ENCODE measurements at regions not wholly inside any gene's neighbourhood (a gene's known extent, or its start where the extent isn't known, plus 50 kb on each side); places are given as distances from the start of the nearest gene placed in this dataset.

DNA sequence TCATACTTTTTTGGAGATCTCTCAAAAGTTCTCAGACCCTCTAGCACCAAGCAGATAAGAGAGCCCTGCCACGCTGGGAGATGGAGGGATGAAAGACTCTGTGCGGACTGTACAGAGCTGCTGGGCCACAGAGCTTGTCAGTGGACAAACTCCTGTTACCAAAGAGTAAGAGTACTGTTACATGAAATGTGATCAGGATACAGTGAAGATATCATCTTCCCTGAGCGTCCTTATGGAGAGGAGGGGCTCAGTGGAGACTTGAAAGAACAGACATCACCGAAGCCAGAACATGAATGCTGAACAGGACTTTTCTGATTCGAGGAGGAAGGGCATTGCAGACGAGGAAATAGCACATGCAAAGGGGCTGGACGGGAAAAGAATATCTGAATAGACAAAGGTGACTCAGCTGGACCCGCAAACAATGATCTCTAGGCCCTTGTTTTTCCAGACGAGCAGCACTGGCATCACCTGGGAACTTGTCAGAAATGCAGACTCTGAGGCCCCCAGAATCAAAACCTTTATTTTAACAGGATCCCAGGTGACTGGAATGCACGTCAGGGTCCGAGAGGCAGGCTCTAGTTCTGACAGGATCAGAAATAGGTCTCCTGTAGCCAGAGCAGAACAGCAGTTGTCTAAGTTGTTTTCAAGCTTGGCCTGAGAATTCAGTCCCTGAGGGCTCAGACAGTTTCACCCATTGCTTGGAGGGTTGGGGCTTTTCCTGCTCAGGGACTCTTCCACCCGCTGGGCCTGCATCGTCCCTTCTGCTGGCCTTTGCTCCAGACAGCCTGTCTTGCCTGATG, 277.9 kb downstream of the RPLP1 start:
- TF ChIP-seq, protein P1, sequence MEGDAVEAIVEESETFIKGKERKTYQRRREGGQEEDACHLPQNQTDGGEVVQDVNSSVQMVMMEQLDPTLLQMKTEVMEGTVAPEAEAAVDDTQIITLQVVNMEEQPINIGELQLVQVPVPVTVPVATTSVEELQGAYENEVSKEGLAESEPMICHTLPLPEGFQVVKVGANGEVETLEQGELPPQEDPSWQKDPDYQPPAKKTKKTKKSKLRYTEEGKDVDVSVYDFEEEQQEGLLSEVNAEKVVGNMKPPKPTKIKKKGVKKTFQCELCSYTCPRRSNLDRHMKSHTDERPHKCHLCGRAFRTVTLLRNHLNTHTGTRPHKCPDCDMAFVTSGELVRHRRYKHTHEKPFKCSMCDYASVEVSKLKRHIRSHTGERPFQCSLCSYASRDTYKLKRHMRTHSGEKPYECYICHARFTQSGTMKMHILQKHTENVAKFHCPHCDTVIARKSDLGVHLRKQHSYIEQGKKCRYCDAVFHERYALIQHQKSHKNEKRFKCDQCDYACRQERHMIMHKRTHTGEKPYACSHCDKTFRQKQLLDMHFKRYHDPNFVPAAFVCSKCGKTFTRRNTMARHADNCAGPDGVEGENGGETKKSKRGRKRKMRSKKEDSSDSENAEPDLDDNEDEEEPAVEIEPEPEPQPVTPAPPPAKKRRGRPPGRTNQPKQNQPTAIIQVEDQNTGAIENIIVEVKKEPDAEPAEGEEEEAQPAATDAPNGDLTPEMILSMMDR (IDR thresholded peaks at IDR 0.05): no peak
- TF ChIP-seq POLR2A (IDR thresholded peaks at IDR 0.05): no peak

Data from tibial nerve (tissue), 3 donors.